GM23248 (cell line): ENCODE measurements at regions not wholly inside any gene's neighbourhood (a gene's known extent, or its start where the extent isn't known, plus 50 kb on each side); places are given as distances from the start of the nearest gene placed in this dataset.

Experiments used
- DNase-seq: peaks from one replicate; pipeline ENCODE4 v3.0.0-alpha.2; 2015
- H2AFZ ChIP-seq: fragments of 200-600 bp; sonication (generic); 2 replicates; pipeline ENCODE4 v1.6.1; 2016; ENCODE audit warnings: antibody characterized with exemption
- H3F3A ChIP-seq: fragments of 200-600 bp; sonication (generic); 2 replicates; pipeline ENCODE4 v1.6.1; 2016; ENCODE audit warnings: mild to moderate bottlenecking, antibody characterized with exemption, mixed run types; ENCODE audit not compliant: insufficient read depth
- H3K27ac ChIP-seq: fragments of 200-600 bp; sonication (generic); 2 replicates; pipeline ENCODE4 v1.5.1; 2016; ENCODE audit warnings: mild to moderate bottlenecking
- H3K27me3 ChIP-seq: fragments of 200-600 bp; sonication (generic); replicated peaks from 2 replicates; pipeline ENCODE4 v1.6.1; 2016; ENCODE audit warnings: mild to moderate bottlenecking; ENCODE audit not compliant: insufficient read depth
- H3K36me3 ChIP-seq: fragments of 200-600 bp; sonication (generic); 2 replicates; pipeline ENCODE4 v1.6.1; 2016; ENCODE audit warnings: low read depth, mild to moderate bottlenecking
- H3K4me1 ChIP-seq: fragments of 200-600 bp; sonication (generic); 2 replicates; pipeline ENCODE4 v1.6.1; 2016; ENCODE audit warnings: mild to moderate bottlenecking; ENCODE audit not compliant: insufficient read depth
- H3K4me2 ChIP-seq: fragments of 200-600 bp; sonication (generic); one replicate; pipeline ENCODE4 v1.6.1; 2016; ENCODE audit warnings: mild to moderate bottlenecking; ENCODE audit not compliant: unreplicated experiment
- H3K4me3 ChIP-seq: fragments of 200-600 bp; sonication (generic); 2 replicates; pipeline ENCODE4 v1.5.1; 2016; ENCODE audit warnings: mild to moderate bottlenecking
- H3K79me2 ChIP-seq: fragments of 200-600 bp; sonication (generic); 2 replicates; pipeline ENCODE4 v1.6.1; 2016; ENCODE audit warnings: mild to moderate bottlenecking; ENCODE audit not compliant: insufficient read depth
- H3K9ac ChIP-seq: fragments of 200-600 bp; sonication (generic); 2 replicates; pipeline ENCODE4 v1.6.1; 2016; ENCODE audit warnings: mild to moderate bottlenecking
- H3K9me2 ChIP-seq: fragments of 200-600 bp; sonication (generic); 2 replicates; pipeline ENCODE4 v1.6.1; 2016; ENCODE audit warnings: mixed run types, mild to moderate bottlenecking, moderate library complexity; ENCODE audit not compliant: insufficient read depth
- H3K9me3 ChIP-seq: fragments of 200-600 bp; sonication (generic); one replicate; pipeline ENCODE4 v1.6.1; 2017; ENCODE audit warnings: low read depth
- H4K20me1 ChIP-seq: fragments of 200-600 bp; sonication (generic); 2 replicates; pipeline ENCODE4 v1.6.0; 2016; ENCODE audit not compliant: insufficient read depth
- EZH2 ChIP-seq: fragments of 200-600 bp; sonication (generic); IDR thresholded peaks from 2 replicates; pipeline ENCODE4 v1.6.1; 2018; ENCODE audit warnings: antibody characterized with exemption, mild to moderate bottlenecking; ENCODE audit not compliant: insufficient read depth, poor library complexity, severe bottlenecking
- EZH2phosphoT487 ChIP-seq: fragments of 200-600 bp; sonication (generic); IDR thresholded peaks from 2 replicates; pipeline ENCODE4 v1.6.1; 2018; ENCODE audit warnings: antibody characterized with exemption, moderate library complexity, mild to moderate bottlenecking, low read depth; ENCODE audit not compliant: insufficient read depth
- WGBS, 2 experiments: methylation state at CpG; one replicate each; pipeline ENCODE4 v1.1.6; 2015 to 2017; ENCODE audit warnings: low lambda C conversion rate in 2 of 2, low coverage in 1 of 2; ENCODE audit errors: missing lambda C conversion rate in 2 of 2; 5-methylcytosine and 5-hydroxymethylcytosine counted together
- in situ Hi-C: fragments of 300-500 bp; cut with MboI; formaldehyde crosslinking; loops from 2 replicates; pipeline ENCODE4 v1.15.0; 2020

- TF ChIP-seq EZH2 (no peak), EZH2phosphoT487 (no peak)
- Histone ChIP-seq H3K9me2 (no peaks in the 10 kb centered on the region), H3K36me3 (no peaks in the 10 kb centered on the region), H3K4me1 (no peaks in the 10 kb centered on the region), H4K20me1 (no peaks in the 10 kb centered on the region), H3K9me3 (no peaks in the 10 kb centered on the region), H3F3A (no peaks in the 10 kb centered on the region), H3K27ac (no peak overlapping the region), H3K79me2 (no peaks in the 10 kb centered on the region), H3K4me2 (no peak overlapping the region), H3K4me3 (no peak overlapping the region), H2AFZ (no peak overlapping the region), H3K9ac (no peak overlapping the region), H3K27me3 (no peaks in the 10 kb centered on the region)
- 59% methylated on average over 6 of the region's 6 CpGs for WGBS, 2 experiments
- in situ Hi-C loops: no loop called here
- DNase-seq: no peak
Observed at GRCh38 chr10:28971255-28971654, 293.9 kb downstream of the BAMBI start.

- Histone ChIP-seq H3K4me1 (no peaks in the 10 kb centered on the region), H3K9me3 (no peaks in the 10 kb centered on the region), H4K20me1 (no peaks in the 10 kb centered on the region), H3K9ac (no peak overlapping the region), H3K27me3 (no peaks in the 10 kb centered on the region), H3K27ac (no peak overlapping the region), H2AFZ (no peak overlapping the region), H3K4me3 (no peak overlapping the region), H3K36me3 (no peaks in the 10 kb centered on the region), H3F3A (no peaks in the 10 kb centered on the region), H3K9me2 (no peaks in the 10 kb centered on the region), H3K79me2 (no peaks in the 10 kb centered on the region), H3K4me2 (no peak overlapping the region)
- 10 to 17% methylated on average over 5 of the region's 5 CpGs for WGBS, 2 experiments
- TF ChIP-seq EZH2 (no peak), EZH2phosphoT487 (no peak)
- no peak for DNase-seq
- in situ Hi-C loops: no loop called here
Observed at GRCh38 chr10:28971764-28972163, 294.4 kb downstream of the BAMBI start.

GRCh38 chr10:28973309-28973972 lies 296.1 kb downstream of the BAMBI start:
- Histone ChIP-seq H3K4me1 (no peaks in the 10 kb centered on the region), H3K9me2 (no peaks in the 10 kb centered on the region), H3K27ac (no peak overlapping the region), H2AFZ (no peak overlapping the region), H3K36me3 (no peaks in the 10 kb centered on the region), H3K27me3 (0 out of 2 replicates have a peak, but pooled peaks cover 2% of the 10 kb centered on the region), H3K4me3 (no peak overlapping the region), H3K79me2 (no peaks in the 10 kb centered on the region), H3K4me2 (no peak overlapping the region), H3K9me3 (no peaks in the 10 kb centered on the region), H3F3A (no peaks in the 10 kb centered on the region), H3K9ac (no peak overlapping the region), H4K20me1 (no peaks in the 10 kb centered on the region)
- in situ Hi-C loops: no loop called here
- DNase-seq: no peak
- no peak for TF ChIP-seq EZH2
- TF ChIP-seq EZH2phosphoT487: no peak
- WGBS, 2 experiments: 48 to 54% methylated on average over 12 of the region's 12 CpGs

GRCh38 chr10:28975891-28976531 lies 298.7 kb downstream of the BAMBI start:
- H3K9me2 ChIP-seq: no peaks in the 10 kb centered on the region
- H3K36me3 ChIP-seq: no peaks in the 10 kb centered on the region
- H4K20me1 ChIP-seq: no peaks in the 10 kb centered on the region
- no peak overlapping the region for H3K27ac ChIP-seq
- H2AFZ ChIP-seq: no peak overlapping the region
- no peak for DNase-seq
- in situ Hi-C loops: no loop called here
- H3K4me3 ChIP-seq: no peak overlapping the region
- H3K27me3 ChIP-seq: peaks cover 4% of the 10 kb centered on the region; the same call in 1 of the 2 replicates
- no peak for TF ChIP-seq EZH2phosphoT487
- no peak for TF ChIP-seq EZH2
- no peaks in the 10 kb centered on the region for H3K9me3 ChIP-seq
- no peaks in the 10 kb centered on the region for H3K79me2 ChIP-seq
- H3K4me2 ChIP-seq: no peak overlapping the region
- H3F3A ChIP-seq: no peaks in the 10 kb centered on the region
- WGBS, 2 experiments: 15 to 19% methylated on average over 10 of the region's 10 CpGs
- no peak overlapping the region for H3K9ac ChIP-seq
- H3K4me1 ChIP-seq: no peaks in the 10 kb centered on the region
